ENCODE measurements at regions not wholly inside any gene's neighbourhood (a gene's known extent, or its start where the extent isn't known, plus 50 kb on each side); places are given as distances from the start of the nearest gene placed in this dataset.

GRCh38 chr18:11258039-11258610, 108.8 kb upstream of the PIEZO2 start:
- intact Hi-C loops (cut with DNase I) = no loop called here
- no peaks in the 10 kb centered on the region for H3K9me3 ChIP-seq
- TF ChIP-seq, protein P1, sequence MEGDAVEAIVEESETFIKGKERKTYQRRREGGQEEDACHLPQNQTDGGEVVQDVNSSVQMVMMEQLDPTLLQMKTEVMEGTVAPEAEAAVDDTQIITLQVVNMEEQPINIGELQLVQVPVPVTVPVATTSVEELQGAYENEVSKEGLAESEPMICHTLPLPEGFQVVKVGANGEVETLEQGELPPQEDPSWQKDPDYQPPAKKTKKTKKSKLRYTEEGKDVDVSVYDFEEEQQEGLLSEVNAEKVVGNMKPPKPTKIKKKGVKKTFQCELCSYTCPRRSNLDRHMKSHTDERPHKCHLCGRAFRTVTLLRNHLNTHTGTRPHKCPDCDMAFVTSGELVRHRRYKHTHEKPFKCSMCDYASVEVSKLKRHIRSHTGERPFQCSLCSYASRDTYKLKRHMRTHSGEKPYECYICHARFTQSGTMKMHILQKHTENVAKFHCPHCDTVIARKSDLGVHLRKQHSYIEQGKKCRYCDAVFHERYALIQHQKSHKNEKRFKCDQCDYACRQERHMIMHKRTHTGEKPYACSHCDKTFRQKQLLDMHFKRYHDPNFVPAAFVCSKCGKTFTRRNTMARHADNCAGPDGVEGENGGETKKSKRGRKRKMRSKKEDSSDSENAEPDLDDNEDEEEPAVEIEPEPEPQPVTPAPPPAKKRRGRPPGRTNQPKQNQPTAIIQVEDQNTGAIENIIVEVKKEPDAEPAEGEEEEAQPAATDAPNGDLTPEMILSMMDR (IDR thresholded peaks at IDR 0.05) = no peak
- no peak overlapping the region for H3K4me3 ChIP-seq
- FAIRE-seq = no peak
- no peaks in the 10 kb centered on the region for H3K36me3 ChIP-seq
- H3K27me3 ChIP-seq = no peaks in the 10 kb centered on the region
- no peak overlapping the region for H3K27ac ChIP-seq
- 49 to 50% methylated on average over 1 of the region's 1 CpG for WGBS, 2 donors
- no peak for DNase-seq
- no peaks in the 10 kb centered on the region for H3K4me1 ChIP-seq
- no peak for ATAC-seq

DNA sequence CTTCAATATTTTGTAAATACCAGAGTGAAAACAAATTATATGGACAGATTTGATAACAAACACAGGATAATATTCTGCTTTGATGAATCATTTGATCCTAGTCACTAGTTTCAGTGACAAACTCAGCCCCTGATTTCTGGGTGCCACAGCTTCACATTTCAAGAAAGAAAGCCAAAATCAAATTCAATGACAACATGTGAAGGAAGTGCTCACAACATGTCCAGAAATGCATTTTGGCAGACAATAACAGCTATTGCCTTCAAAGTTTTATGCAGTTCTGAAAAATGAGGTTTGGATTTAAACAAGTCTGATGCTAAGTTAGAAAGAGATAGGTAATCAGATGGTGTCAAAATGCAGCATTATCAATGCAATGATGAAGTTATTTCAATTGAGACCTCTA, 106.9 kb upstream of the PIEZO2 start:
- intact Hi-C loops (cut with DNase I) = no loop called here
- no peaks in the 10 kb centered on the region for H3K27me3 ChIP-seq
- no peak overlapping the region for H3K4me3 ChIP-seq
- no peaks in the 10 kb centered on the region for H3K36me3 ChIP-seq
- H3K27ac ChIP-seq = no peak overlapping the region
- TF ChIP-seq, protein P1 (IDR thresholded peaks at IDR 0.05) = no peak
- FAIRE-seq (no peak), ATAC-seq (no peak), DNase-seq (no peak)
- no peaks in the 10 kb centered on the region for H3K4me1 ChIP-seq
- H3K9me3 ChIP-seq = no peaks in the 10 kb centered on the region

DNA sequence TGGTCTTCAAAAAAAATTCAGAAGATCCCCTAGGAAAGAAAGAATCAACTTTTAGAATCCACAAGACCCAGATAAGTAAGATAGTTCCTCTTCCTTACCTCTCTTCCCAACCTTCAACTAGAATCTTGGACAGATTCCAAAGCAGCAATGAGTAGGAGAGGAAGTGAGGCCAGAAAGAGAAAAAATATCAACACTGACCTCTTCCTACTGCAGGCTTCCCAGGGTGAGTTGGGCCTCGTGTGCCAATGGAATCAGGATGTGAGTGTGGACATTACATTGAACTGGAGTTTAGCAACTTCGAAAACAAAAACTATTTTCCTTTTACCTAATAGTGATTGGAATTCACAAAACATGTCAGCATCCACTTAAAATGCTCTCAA, 102.5 kb upstream of the PIEZO2 start:
- no peak for DNase-seq
- Histone ChIP-seq H3K27me3 (no peaks in the 10 kb centered on the region), H3K4me1 (no peaks in the 10 kb centered on the region), H3K9me3 (no peaks in the 10 kb centered on the region), H3K36me3 (no peaks in the 10 kb centered on the region), H3K4me3 (no peak overlapping the region), H3K27ac (no peak overlapping the region)
- intact Hi-C loops (cut with DNase I) = no loop called here
- WGBS, 2 donors = 40% methylated on average over 2 of the region's 2 CpGs
- peak in 2 of 4 donors; percentile 40 to 56 for ATAC-seq
- TF ChIP-seq, protein P1 (IDR thresholded peaks at IDR 0.05) = no peak
- no peak for FAIRE-seq

DNA sequence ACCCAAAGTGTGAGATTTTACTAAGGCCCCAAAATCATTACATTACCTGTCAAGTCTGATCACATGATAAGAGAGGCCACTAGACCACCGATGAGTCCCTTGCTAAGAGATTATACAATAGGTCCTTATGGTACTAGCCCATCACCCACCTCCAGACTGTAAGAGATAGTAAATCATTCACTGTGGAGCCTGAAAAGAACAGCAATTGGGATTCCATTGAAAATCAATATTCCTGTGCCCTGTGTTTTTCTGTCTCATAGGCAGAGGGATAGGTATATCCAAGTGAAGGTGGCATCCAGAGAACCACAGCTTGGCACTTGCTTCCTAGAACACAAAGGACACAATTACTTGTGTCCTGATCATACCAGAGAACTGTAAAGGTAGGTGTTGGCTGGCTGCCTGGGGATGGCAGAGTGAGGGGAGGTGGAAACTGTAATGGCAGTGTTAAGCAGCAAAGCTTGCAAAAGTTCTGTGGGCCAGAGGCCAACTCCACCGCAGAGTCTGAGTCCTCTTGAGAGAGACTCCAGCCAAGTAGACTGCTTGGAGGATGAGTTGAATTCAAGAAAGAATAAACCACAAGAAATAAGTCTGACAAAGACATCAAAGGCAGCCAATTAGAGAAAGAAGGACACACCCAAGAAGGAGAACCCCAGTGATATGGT, 102.0 kb upstream of the PIEZO2 start:
- Histone ChIP-seq H3K27me3 (no peaks in the 10 kb centered on the region), H3K9me3 (no peaks in the 10 kb centered on the region), H3K36me3 (no peaks in the 10 kb centered on the region), H3K4me1 (no peaks in the 10 kb centered on the region), H3K4me3 (no peak overlapping the region), H3K27ac (no peak overlapping the region)
- ATAC-seq = peak in 2 of 4 donors; percentile 31 to 43
- intact Hi-C loops (cut with DNase I) = no loop called here
- 31 to 41% methylated on average over 2 of the region's 2 CpGs for WGBS, 2 donors
- no peak for FAIRE-seq
- peak in 1 of 6 donors; percentile 29 for DNase-seq
- TF ChIP-seq, protein P1 (IDR thresholded peaks at IDR 0.05) = no peak

DNA sequence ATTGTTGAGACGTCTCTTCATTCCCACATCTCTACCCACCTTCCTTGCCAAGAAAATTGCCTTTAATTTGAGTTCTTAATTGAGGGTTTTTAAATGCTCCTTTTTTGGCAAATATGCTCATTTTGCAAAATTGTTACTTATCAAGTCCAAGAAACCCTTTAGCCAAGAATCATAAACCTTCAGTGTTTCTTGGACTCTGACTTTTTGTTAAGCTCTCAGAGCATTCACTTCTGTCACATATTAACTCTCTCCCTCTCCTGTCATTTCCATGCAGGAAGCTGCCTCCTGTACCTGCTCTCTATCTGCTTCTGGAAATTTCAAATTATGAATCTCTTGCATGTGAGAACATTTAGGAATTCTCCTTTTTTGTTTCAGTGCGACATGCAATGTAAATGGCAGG, 100.0 kb upstream of the PIEZO2 start:
- no peaks in the 10 kb centered on the region for H3K9me3 ChIP-seq
- no peaks in the 10 kb centered on the region for H3K27me3 ChIP-seq
- no peak overlapping the region for H3K4me3 ChIP-seq
- DNase-seq (no peak), ATAC-seq (no peak), FAIRE-seq (no peak)
- no peaks in the 10 kb centered on the region for H3K4me1 ChIP-seq
- no peaks in the 10 kb centered on the region for H3K36me3 ChIP-seq
- no peak overlapping the region for H3K27ac ChIP-seq
- intact Hi-C loops (cut with DNase I) = no loop called here
- TF ChIP-seq, protein P1 (IDR thresholded peaks at IDR 0.05) = no peak
- 42 to 60% methylated on average over 2 of the region's 2 CpGs for WGBS, 2 donors

All from pancreas (tissue), 10 donors.